ENCODE measurements at regions not wholly inside any gene's neighbourhood (a gene's known extent, or its start where the extent isn't known, plus 50 kb on each side); places are given as distances from the start of the nearest gene placed in this dataset.

- H3K9me2 ChIP-seq (ENCODE audit: insufficient read depth) = peaks cover 4% of the 10 kb centered on the region; the same call in 1 of the 2 replicates
- no peak overlapping the region for H3K4me2 ChIP-seq
- H3K27me3 Mint-ChIP-seq (ENCODE audit: insufficient read depth, low read depth, poor library complexity) = no peaks in the 10 kb centered on the region
- no peak overlapping the region for H3K27ac ChIP-seq (ENCODE audit: low read depth)
- no peaks in the 10 kb centered on the region for H3K79me2 ChIP-seq (replicated peaks; ENCODE audit: insufficient read depth)
- no peaks in the 10 kb centered on the region for H4K20me1 ChIP-seq (replicated peaks; ENCODE audit: insufficient read depth)
- H3K27ac Mint-ChIP-seq = no peak overlapping the region; the same call in 1 of the 2 replicates
- no peaks in the 10 kb centered on the region for H3F3A ChIP-seq (replicated peaks; ENCODE audit: low read depth)
- H3K9me3 Mint-ChIP-seq = peaks cover 18% of the 10 kb centered on the region
- TF ChIP-seq POLR2AphosphoS5 (IDR thresholded peaks at IDR 0.05; ENCODE audit: low read depth) (no peak), JUNB (IDR thresholded peaks at IDR 0.05; ENCODE audit: unreplicated experiment) (no peak), CTCF (conservative IDR thresholded peaks at IDR 0.05; ENCODE audit: low read depth in 2 of 2) (no peak), CREB1 (CRISPR knock-in tag; IDR thresholded peaks at IDR 0.05; ENCODE audit: low read depth) (no peak), NANOG (IDR thresholded peaks at IDR 0.05; ENCODE audit: borderline replicate concordance) (no peak), STAT1 (IDR thresholded peaks at IDR 0.05; ENCODE audit: unreplicated experiment) (no peak)
- ATAC-seq = no peak
- H3K4me3 Mint-ChIP-seq = no peak overlapping the region
- H3K4me3 ChIP-seq = no peak overlapping the region
- peaks cover 9% of the 10 kb centered on the region; the same call in 1 of the 2 replicates for H3K4me1 ChIP-seq (ENCODE audit: insufficient read depth)
- H3K27me3 ChIP-seq (ENCODE audit: insufficient read depth) = no peaks in the 10 kb centered on the region
- peaks cover 31% of the 10 kb centered on the region for H3K4me1 Mint-ChIP-seq
- DNase-seq (ENCODE audit: low spot score) = no peak
- H3K36me3 ChIP-seq (ENCODE audit: insufficient read depth) = no peaks in the 10 kb centered on the region; the same call in 1 of the 2 replicates
- H2AFZ ChIP-seq = no peak overlapping the region
- H3K36me3 Mint-ChIP-seq (ENCODE audit: low read depth) = peaks cover 7% of the 10 kb centered on the region; the same call in 1 of the 3 replicates
Measured at GRCh38 chr2:16777123-16777870, 111.7 kb upstream of the CYRIA start.

GRCh38 chr2:16775899-16776231, 110.2 kb upstream of the CYRIA start:
- no peak overlapping the region for H3K4me3 ChIP-seq

More at GRCh38 chr2:16775899-16776231, 110.2 kb upstream of the CYRIA start:
- Histone ChIP-seq H3K27me3 (ENCODE audit: insufficient read depth) (no peaks in the 10 kb centered on the region), H3K27ac (ENCODE audit: low read depth) (no peak overlapping the region), H3K4me1 (ENCODE audit: insufficient read depth) (peaks cover 9% of the 10 kb centered on the region; the same call in 1 of the 2 replicates), H2AFZ (peak overlapping the region; percentile 63; the same call in 1 of the 2 replicates), H3K9me2 (ENCODE audit: insufficient read depth) (peaks cover 4% of the 10 kb centered on the region; the same call in 1 of the 2 replicates), H3K36me3 (ENCODE audit: insufficient read depth) (no peaks in the 10 kb centered on the region; the same call in 1 of the 2 replicates), H3K79me2 (replicated peaks; ENCODE audit: insufficient read depth) (no peaks in the 10 kb centered on the region), H3F3A (replicated peaks; ENCODE audit: low read depth) (no peaks in the 10 kb centered on the region), H4K20me1 (replicated peaks; ENCODE audit: insufficient read depth) (no peaks in the 10 kb centered on the region), H3K4me2 (no peak overlapping the region)
- H3K4me1 Mint-ChIP-seq = peaks cover 31% of the 10 kb centered on the region
- DNase-seq (ENCODE audit: low spot score) (no peak), ATAC-seq (no peak)
- peaks cover 16% of the 10 kb centered on the region for H3K9me3 Mint-ChIP-seq
- no peak for TF ChIP-seq CTCF (conservative IDR thresholded peaks at IDR 0.05; ENCODE audit: low read depth in 2 of 2)
- no peak for TF ChIP-seq ZNF114 (CRISPR knock-in tag; IDR thresholded peaks at IDR 0.05)
- no peak for TF ChIP-seq STAT1 (IDR thresholded peaks at IDR 0.05; ENCODE audit: unreplicated experiment)
- no peak for TF ChIP-seq POLR2AphosphoS5 (IDR thresholded peaks at IDR 0.05; ENCODE audit: low read depth)
- TF ChIP-seq JUNB (IDR thresholded peaks at IDR 0.05; ENCODE audit: unreplicated experiment) = no peak
- no peak for TF ChIP-seq EZH2 (IDR thresholded peaks at IDR 0.05; ENCODE audit: low read depth, unreplicated experiment)
- no peak for TF ChIP-seq ZNF331 (CRISPR knock-in tag; IDR thresholded peaks at IDR 0.05; ENCODE audit: low read depth)
- no peak for TF ChIP-seq REST (IDR thresholded peaks at IDR 0.05; ENCODE audit: unreplicated experiment)
- TF ChIP-seq NANOG (IDR thresholded peaks at IDR 0.05; ENCODE audit: borderline replicate concordance) = no peak
- no peak overlapping the region for H3K4me3 Mint-ChIP-seq
- H3K36me3 Mint-ChIP-seq (ENCODE audit: low read depth) = peaks cover 7% of the 10 kb centered on the region; the same call in 1 of the 3 replicates
- H3K27ac Mint-ChIP-seq = no peak overlapping the region
- no peaks in the 10 kb centered on the region for H3K27me3 Mint-ChIP-seq (ENCODE audit: insufficient read depth, low read depth, poor library complexity)

All from GM23338 (cell line).